PFSK-1 (cell line): ENCODE measurements at regions not wholly inside any gene's neighbourhood (a gene's known extent, or its start where the extent isn't known, plus 50 kb on each side); places are given as distances from the start of the nearest gene placed in this dataset.

Experiments used
- FOXP2 ChIP-seq: optimal IDR thresholded peaks from 2 replicates; pipeline ENCODE3; 2011; ENCODE audit warnings: borderline replicate concordance, control low read depth, inconsistent platforms; ENCODE audit not compliant: insufficient read depth; ENCODE audit errors: extremely low read length, extremely low read depth
- POLR2AphosphoS5 ChIP-seq: IDR thresholded peaks from 2 replicates; pipeline ENCODE4 v1.6.1; 2012; ENCODE audit warnings: low read depth, mild to moderate bottlenecking, control low read depth, low read length, moderate library complexity
- REST ChIP-seq, 2 experiments: IDR thresholded peaks; 2 replicates each; pipeline versions ENCODE4 v1.6.1 to v1.8.0; 2011 to 2012; ENCODE audit warnings: low read depth in 2 of 2, low read length in 2 of 2, control low read depth in 1 of 2, inconsistent platforms in 1 of 2, mild to moderate bottlenecking in 1 of 2, moderate library complexity in 1 of 2; ENCODE audit not compliant: insufficient read depth in 1 of 2
- SIN3A ChIP-seq: IDR thresholded peaks from 2 replicates; pipeline ENCODE4 v1.6.1; 2012; ENCODE audit warnings: mild to moderate bottlenecking, low read length, moderate library complexity, borderline replicate concordance; ENCODE audit not compliant: insufficient read depth
- TAF1 ChIP-seq: IDR thresholded peaks from 2 replicates; pipeline ENCODE4 v1.6.1; 2012; ENCODE audit warnings: low read length, control low read depth, borderline replicate concordance; ENCODE audit not compliant: insufficient read depth

GRCh38 chr19:37309834-37310575, 60.9 kb upstream of the ZNF527 start:
- TF ChIP-seq TAF1 = no peak
- TF ChIP-seq SIN3A = no peak
- TF ChIP-seq FOXP2 = no peak
- no peak for TF ChIP-seq POLR2AphosphoS5
- no peak for TF ChIP-seq REST (IDR thresholded peaks at IDR 0.05; ENCODE audit: insufficient read depth in 1 of 2, low read depth in 2 of 2, low read length in 2 of 2)

GRCh38 chr19:37313335-37313627, 57.6 kb upstream of the ZNF527 start:
- no peak for TF ChIP-seq SIN3A
- no peak for TF ChIP-seq TAF1
- TF ChIP-seq FOXP2 = no peak
- no peak for TF ChIP-seq POLR2AphosphoS5
- no peak for TF ChIP-seq REST (IDR thresholded peaks at IDR 0.05; ENCODE audit: insufficient read depth in 1 of 2, low read depth in 2 of 2, low read length in 2 of 2)

DNA sequence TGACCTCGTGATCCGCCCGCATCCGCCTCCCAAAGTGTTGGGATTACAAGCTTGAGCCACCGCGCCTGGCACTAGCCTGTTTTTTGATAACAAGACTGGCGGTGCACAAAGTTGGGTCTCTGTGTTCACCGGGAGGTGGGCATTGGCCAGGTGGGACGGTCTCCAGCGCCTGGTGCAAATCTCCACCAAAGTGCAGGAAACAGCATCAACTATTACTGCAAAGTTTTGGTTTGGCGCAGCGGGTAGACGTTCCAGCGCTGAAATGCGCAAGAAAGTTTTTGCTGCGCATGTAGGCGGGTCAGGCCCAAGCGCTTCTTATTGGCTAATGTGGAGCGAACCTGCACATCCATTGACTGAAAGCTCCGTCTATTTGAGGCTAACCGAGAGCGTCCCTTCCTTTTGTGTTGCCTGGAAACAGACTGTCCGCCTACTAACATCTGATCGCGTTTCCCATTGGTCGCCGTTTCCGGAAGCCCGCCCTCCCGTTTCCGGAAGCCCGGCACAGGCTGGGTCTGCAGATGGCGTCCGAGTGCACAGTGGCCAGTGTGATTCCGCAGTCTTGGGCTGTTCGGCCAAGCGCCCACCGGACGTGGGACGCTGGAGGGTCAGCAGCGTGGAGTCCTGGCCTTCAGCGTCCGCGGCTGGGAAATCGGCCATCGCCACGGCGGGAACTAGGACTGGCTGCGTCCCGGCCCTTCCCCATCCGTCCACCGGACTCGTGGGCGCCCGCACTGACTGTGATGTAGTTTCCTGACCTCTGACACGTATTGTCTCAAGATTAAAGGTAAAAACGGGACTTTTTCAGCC, 53.3 kb upstream of the ZNF527 start:
- TF ChIP-seq POLR2AphosphoS5 (peak; percentile 88), TAF1 (peak; percentile 94; the same call in 1 of the 2 replicates), REST (IDR thresholded peaks at IDR 0.05; ENCODE audit: insufficient read depth in 1 of 2, low read depth in 2 of 2, low read length in 2 of 2) (no peak), SIN3A (no peak), FOXP2 (peak; percentile 27)
